ENCODE measurements at regions not wholly inside any gene's neighbourhood (a gene's known extent, or its start where the extent isn't known, plus 50 kb on each side); places are given as distances from the start of the nearest gene placed in this dataset.
A peak's percentile ranks its signal among the peaks of the same experiment; 100 is the strongest.
"Not testable (repeated sequence)": the region's sequence is repeated elsewhere in the genome, so short reads cannot be mapped to it uniquely, and the experiment has no call there.

DNA sequence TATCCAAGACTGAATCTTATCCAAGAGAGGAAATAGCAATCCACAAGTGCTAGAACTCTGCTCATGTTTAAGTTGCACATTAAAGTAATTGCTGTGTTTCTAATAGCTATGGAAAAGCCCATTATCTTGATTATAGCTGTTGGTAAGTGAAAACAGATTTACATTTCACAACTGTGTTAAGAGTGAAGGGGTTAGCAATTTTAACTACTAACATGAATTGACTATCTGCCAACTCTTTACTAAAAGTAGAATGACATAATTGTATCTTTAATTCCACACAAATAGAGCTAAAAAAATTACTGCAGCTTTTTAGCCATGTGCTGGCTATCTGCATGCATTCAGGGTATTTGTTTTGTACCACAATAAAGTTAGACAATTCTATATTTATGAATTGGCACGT lies 277.9 kb upstream of the IRAK1BP1 start:
- DNase-seq (ENCODE audit: low spot score) = no peak

GRCh38 chr6:78593898-78594667 lies 273.3 kb upstream of the IRAK1BP1 start:
- DNase-seq (ENCODE audit: low spot score) = peak; percentile 55

GRCh38 chr6:78594668-78595066 lies 272.7 kb upstream of the IRAK1BP1 start:
- DNase-seq (ENCODE audit: low spot score) = no peak

- DNase-seq (ENCODE audit: low spot score) = no peak
These were observed 269.4 kb upstream of the IRAK1BP1 start for GRCh38 chr6:78597966-78598365.

DNA sequence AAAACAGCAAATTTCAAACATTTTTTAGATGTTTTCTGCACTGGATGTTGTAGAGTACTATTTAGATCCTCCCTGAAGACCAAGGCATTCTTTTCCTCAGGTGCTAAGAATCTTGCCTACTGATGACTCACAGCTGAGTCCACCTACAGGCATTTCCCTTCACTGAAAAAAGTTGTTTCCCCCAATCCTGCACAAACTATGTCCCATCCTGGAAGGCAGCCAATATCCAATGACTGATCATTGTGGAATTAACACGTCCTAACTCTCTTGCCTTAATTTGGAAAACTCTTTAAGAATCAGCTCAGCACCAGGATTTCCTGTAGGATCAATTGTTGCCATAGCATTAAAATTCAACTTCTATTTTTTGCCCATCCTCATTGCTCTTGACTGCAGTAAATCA lies 268.4 kb upstream of the IRAK1BP1 start:
- DNase-seq (ENCODE audit: low spot score) = peak; percentile 99

DNA sequence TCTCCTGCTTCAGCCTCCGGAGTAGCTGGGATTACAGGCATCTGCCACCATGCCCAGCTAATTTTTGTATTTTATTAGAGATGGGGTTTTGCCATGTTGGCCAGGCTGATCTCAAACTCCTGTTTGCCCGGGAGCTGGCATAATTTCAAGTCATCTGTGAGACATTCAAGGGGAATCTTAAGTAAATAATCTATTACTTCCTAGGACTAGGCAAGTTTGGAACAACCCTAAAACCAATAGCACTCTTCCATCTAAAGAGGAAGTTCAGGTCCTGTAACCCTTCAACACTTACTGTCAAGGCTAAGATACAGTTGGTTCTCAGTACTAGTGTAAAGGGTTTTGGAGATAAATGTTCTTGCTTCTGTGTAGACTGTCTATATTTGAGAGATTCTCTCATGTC lies 267.8 kb upstream of the IRAK1BP1 start:
- DNase-seq (ENCODE audit: low spot score) = peak; percentile 76

DNA sequence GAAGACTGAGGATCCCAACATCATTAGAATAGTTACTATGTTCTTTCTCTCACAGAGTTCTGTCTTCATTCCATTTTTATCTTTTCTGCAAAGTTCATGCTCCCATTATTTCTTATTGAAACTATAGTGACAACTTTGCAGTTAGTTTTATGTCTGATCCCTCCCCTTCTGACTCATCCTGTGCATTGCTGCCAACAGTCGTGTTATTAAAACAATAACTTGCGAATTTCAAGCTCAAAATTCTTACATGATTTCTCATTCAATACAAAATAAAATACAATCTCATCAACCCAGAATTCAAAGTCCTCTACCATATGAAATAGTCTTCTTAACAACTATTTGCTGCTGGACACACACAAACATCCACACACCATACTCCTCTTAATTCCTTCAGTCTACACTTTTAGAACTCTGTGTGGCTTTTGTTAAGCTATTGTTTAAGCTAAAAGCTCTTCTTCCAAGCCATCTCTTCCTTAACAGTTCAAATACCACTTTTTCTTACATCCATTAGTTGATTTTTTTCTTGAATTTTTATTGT lies 261.4 kb upstream of the IRAK1BP1 start:
- DNase-seq (ENCODE audit: low spot score) = peak; percentile 25

DNA sequence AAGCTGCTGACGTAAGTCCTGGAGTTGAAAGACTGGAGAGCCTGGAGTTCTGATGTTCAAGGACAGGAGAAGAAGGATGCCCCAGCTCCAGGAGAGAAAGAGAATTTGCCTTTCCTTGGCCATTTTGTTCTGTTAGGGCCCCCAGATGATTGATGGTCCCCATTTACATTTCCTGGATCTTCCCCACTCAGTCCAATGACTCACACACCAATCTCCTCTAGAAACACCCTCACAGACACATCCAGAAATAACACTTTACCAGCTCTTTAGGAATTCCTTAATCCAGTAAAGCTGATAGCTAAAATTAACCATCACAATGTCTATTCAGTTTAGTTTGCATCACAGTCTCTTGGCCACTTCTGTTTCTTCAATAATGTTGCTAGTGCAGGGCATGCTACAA lies 260.2 kb upstream of the IRAK1BP1 start:
- peak; percentile 42 for DNase-seq (ENCODE audit: low spot score)

DNA sequence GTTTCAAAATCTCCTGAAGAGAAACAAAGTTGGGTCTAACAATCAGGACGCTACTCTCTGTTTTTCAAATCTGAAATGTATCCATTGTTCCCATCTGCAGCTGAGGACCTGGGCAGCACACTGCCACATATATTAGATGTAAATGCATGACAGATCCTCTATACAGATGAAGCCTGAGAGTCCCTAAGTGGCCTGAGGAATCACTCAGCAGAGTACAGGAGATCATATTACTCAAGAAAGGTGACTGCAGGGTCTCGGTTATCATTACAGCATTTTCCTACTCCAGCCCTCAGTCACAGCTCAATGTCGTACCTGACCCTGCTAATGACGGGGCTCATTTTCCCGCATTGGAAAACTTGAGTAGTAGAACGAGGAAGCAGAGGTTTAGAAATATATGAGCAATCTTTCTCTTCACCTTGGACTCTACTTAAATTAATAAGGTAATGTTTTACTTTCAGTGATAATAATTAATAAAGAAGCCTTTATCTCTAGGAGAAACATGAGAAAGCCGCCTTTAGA lies 256.2 kb upstream of the IRAK1BP1 start:
- DNase-seq (ENCODE audit: low spot score) = peak; percentile 59

GRCh38 chr6:78611886-78612480 lies 255.4 kb upstream of the IRAK1BP1 start:
- DNase-seq (ENCODE audit: low spot score) = peak; percentile 42

GRCh38 chr6:78614961-78615360 lies 252.4 kb upstream of the IRAK1BP1 start:
- no peak for DNase-seq (ENCODE audit: low spot score)

- DNase-seq (ENCODE audit: low spot score) = peak; percentile 34
These were observed 251.9 kb upstream of the IRAK1BP1 start for GRCh38 chr6:78615430-78615904.

DNA sequence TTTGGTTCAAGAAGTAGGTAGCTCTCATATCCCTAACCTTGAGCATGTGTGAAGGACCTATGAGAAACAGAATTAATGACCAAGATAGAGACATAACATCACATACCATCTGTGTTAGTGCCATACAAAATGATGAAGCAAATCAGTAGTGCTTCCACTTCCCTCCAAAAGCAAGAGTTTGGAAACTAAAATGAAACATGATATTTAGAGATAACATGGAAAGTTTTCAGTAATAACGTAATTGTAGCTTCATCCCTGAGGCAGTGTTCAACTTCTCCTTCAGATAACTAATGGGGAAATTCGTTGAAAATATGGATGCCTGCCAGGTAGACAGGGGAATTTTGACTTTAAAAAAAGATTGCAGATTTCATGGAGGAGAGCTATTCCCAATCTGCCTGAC lies 248.4 kb upstream of the IRAK1BP1 start:
- DNase-seq (ENCODE audit: low spot score) = no peak

GRCh38 chr6:78623554-78623953 lies 243.8 kb upstream of the IRAK1BP1 start:
- DNase-seq (ENCODE audit: low spot score) = no peak

- peak; percentile 25 for DNase-seq (ENCODE audit: low spot score)
These were observed 238.1 kb upstream of the IRAK1BP1 start for GRCh38 chr6:78629154-78629721.

- DNase-seq (ENCODE audit: low spot score) = no peak
These were observed 237.5 kb upstream of the IRAK1BP1 start for GRCh38 chr6:78629836-78630235.

DNA sequence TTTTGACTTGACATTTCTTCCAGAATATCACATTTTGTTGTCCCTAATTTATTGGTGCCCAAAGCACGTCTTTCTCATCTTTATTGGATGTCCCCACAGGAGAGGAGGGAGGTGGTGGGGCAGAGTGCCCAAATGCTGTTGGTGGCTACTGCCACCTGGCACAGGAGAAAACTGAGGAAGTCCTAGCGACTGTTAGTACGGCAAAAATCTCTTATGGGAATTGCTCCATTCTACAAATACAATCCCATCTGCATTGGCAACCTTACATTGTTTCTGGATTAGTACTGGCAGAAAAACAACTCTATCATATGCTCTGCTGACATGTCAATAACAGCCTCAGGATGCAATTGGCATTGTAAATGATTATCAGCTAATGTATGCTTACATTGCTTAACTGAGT lies 235.4 kb upstream of the IRAK1BP1 start:
- DNase-seq (ENCODE audit: low spot score) = no peak

DNA sequence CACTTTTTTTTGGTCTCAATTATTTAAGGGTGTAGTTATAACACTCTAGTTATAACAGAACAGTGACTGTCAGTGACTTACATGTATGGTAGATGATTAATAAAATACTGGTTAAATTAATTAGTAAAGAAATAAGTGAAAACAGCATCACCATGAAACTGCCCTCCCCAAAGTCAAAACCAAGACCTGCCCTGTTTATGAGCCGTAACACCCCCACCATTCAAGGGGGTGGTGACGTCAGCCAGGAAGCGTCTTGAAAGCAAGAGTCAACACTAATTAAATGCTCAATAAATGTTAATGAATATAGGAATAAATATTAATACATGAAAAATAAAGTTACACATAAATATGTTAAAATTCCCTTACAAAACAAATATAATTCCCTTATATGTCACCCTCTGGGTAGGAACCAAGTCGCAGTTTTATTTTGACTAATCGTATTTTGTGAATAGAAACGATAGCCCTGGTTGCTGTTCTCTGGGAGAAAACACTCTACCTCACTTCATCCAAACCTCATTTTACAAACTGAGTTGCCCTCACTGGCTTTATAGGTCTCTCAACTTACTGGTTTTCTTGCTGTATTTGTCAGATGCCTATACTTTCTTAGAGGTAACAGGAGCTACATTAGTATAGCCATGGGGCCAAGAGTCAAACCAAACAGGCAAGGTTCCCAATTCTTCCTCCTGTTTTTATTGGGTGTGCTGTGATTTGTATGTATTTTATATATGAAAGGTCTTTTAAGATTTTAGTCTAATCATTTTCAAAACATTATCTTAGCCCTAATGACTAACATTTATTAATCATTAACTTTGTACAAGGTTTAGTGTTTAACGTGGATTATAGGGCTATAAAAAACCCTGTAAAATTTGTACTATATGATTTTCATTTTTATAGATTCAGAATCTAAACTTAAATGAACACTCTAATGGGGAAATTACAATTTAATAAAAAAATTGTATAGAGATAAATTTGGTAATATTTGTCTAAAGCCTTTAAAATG lies 227.9 kb upstream of the IRAK1BP1 start:
- DNase-seq (ENCODE audit: low spot score) = peak; percentile 9

DNA sequence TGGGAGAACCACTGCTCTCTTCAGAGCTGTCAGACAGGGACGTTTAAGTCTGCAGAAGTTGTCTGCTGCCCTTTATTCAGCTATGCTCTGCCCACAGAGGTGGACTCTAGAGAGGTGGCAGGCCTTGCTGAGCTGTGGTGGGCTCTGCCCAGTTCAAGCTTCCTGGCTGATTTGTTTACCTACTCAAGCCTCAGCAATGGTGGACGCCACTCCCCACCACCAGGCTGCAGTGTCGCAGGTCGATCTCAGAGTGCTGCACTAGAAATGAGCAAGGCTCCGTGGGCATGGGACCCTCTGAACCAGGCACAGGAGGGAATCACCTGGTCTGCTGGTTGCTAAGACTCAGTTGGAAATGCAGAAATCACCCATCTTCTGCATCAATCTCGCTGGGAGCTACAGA lies 223.4 kb upstream of the IRAK1BP1 start:
- DNase-seq (ENCODE audit: low spot score) = not testable (repeated sequence)

- not testable (repeated sequence) for DNase-seq (ENCODE audit: low spot score)
These were observed 220.6 kb upstream of the IRAK1BP1 start for GRCh38 chr6:78646542-78647415.
